ENCODE measurements at regions not wholly inside any gene's neighbourhood (a gene's known extent, or its start where the extent isn't known, plus 50 kb on each side); places are given as distances from the start of the nearest gene placed in this dataset.

- no peak for DNase-seq (ENCODE audit: low read depth in 2 of 2)
These were observed 95.4 kb upstream of the KLHL25 start for GRCh38 chr15:85889956-85890619.

- no peak for DNase-seq (ENCODE audit: low read depth in 2 of 2)
These were observed 95.9 kb upstream of the KLHL25 start for GRCh38 chr15:85890620-85890980.

DNA sequence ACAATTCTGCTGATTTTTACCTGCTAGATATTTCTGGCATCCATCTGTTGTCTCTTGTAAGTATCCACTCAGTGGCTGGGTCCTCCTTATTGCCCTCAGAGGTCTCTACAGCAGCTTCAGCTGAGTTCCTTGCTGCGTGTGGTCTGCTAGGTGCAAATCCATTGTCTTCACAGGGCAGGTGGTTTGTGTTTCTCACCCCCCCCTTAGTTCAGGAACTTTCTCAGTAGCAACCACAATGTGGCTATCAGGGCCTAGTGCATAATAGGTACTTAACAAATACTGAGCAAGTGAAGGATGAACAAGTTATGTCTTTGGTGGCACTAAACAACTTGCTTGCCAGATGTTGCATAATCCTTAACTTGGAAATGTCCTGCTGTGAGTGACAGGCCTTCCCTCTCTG, 96.7 kb upstream of the KLHL25 start:
- no peak for DNase-seq (ENCODE audit: low read depth in 2 of 2)

DNA sequence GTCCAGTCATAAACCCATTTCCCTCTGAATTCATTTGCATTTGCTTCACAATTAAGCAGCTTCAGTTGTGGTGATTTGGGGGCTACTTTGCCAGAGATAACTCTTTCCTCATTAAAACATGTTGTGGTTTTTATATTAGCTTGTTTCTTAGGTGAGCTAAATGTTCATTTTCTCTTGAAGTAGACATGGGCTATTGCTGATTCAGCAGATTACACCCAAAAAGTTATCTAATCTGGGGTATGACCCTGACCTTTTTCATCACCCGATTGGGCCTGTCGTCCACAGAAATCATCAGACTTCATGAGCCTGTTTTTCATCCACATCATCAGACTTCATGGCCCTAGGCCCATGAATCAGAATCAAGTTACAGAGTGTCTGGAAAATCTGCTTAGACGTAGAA, 97.5 kb upstream of the KLHL25 start:
- DNase-seq (ENCODE audit: low read depth in 2 of 2) = no peak

DNA sequence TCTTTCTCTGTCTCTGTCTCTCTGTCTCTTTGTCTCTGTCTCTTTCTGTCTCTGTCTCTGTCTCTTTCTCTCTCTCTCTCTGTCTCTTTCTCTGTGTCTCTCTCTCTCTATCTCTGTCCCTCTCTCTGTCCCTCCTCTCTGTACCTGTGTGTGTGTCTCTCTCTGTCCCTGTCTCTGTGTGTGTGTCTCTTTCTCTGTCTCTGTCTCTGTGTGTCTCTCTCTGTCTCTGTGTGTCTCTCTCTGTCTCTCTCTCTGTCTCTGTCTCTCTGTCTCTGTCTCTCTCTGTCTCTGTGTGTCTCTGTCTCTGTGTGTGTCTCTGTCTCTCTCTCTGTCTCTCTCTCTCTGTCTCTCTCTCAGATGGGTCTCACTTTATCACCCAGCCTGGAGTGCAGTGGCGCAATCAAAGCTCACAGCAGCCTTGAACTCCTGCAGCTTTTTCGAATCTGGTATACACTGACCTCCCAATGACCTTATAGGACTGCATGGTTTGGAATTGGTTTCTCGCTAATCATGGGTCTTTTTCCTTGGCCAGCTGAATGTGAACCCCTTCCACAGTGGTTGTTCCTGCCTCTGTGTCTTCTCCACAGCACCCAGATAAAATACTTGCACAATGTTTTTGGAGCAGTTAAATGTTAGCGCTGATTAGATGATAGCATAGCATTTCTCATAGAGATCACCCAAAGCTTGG, 102.6 kb upstream of the KLHL25 start:
- DNase-seq (ENCODE audit: low read depth in 2 of 2) = no peak

DNA sequence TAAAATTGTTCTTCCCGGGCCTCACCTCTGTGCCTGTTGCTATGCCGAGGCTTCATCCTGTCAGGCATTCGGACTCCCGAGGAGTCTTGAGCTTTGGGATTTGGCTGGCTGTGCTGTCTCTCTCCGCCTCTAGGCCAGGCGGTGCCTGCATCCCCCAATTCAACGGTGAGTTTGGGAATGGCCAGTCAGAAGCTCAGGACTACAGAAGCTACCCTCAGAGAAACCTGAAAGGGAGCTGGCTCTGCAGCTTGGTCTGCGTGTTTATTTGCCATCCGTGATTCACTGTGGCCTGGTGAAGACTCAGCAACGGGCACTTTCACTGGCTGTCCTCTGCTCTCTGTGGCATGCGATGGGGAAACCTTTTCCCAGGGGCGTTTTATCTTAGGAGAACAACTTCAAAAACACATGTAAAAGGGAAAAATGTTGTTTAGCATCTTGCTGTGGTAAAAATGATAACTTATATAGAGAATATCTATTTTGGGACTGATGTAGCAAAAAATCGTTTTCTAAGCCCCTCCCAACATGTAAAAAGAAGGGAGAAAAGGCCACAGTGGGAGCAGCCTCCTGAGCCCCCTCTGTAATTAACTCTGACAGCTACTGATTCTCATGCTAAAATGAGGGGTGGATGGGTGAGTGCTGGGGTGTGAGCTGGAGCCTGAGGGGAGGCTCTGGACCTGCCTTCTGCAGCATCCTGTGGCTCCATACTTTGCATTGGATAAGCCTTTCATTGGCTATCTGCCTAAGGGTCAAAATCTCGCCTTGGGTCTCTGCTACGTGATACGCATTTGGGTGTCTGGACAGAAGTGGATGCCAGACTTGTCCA, 103.4 kb upstream of the KLHL25 start:
- DNase-seq (ENCODE audit: low read depth in 2 of 2) = no peak

DNA sequence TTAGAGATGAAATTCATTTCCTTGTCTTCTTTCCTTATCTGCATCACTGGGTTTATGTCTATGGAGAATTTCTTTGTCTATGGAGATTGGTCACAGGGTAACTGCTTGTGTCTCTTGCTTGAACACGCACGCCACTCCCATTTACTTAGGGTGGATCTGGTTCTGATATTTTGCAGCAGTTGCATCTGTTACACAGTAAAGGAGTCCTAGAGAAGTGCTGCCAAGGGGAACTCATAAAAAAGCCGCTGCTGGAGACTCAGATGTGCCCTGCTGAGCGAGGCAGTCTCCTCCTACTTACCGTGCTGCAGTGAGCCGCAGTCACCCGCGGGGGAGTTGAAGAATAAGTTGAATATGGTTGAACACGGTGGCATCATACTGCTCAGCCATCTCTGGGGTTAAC, 105.2 kb upstream of the KLHL25 start:
- no peak for DNase-seq (ENCODE audit: low read depth in 2 of 2)

- DNase-seq (ENCODE audit: low read depth in 2 of 2) = no peak
These were observed 111.2 kb upstream of the KLHL25 start for GRCh38 chr15:85905751-85906450.

DNA sequence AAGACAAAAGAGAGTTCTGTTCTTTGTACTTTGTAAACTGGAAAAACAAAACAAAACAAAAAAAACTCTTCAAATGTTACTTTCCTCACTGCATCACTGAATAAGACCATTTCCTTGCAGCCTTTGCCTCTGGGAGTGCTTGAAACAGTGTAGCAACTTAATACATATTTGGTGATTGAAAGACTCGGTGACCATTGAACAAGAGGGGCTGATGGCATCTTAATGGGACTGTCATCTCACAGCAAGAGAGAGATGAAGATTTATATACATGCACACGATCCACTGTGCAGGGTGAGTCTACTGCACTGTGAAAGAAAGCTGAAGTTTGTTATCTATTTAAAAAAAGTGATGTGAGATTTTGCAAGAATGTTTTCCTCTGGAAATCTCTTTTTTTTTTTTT, 111.9 kb upstream of the KLHL25 start:
- no peak for DNase-seq (ENCODE audit: low read depth in 2 of 2)

DNA sequence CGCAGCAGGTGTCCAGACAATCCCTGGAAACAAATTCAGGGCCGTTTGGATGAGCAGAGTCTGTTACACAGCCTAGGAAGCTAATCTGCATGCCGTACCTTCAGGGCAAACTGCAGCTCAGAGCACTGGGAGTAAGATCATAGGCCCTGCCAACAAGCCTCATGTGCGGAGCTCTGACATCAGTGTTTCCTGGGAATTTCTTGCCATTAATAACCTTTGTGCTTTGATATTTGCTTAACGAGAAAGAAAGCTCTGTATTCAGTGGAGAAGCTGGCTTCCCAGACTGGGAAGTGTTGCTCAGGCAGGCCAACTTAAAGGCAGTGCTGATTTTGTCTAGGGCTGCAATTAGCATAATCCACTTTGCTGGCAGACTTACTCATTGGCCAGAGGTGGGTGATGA, 116.1 kb upstream of the KLHL25 start:
- DNase-seq (ENCODE audit: low read depth in 2 of 2) = no peak

DNA sequence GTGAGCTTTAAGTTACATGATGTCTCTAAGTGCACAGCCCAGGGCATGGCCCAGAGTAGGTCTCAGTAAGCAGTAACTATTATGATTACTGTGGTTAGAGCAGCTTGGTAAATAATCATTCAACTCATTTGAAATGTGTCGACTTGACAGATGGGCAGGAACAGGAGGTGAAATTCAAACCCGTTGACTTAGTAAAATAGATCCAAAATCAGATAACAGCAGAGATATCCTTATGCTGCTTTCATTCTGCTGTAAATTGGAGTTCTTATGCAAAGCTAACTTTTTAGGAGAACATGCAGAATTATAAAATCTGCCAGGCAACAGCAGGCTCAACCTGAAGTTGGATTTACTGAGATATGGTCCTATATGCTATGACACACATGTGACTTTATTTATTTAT, 118.7 kb upstream of the KLHL25 start:
- DNase-seq (ENCODE audit: low read depth in 2 of 2) = no peak

DNA sequence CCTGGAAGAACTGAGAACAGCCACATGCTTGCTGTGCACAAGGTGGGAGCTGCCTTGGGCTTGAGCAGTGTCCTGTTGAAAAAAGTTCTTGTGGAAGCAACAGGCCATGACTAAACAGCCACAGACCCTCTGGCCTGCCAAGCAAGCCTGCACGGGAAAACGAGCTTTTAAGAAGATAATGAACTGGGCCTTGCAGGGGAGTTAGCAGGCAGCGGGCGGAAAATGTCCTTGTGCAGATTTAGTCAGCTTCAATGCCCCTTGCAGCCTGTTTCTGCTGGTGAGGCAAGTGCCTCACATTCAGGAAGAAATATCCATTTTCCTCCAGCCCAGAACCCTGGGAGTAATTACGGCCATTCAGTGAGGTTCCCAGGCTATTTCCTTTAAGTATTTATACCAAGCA, 126.2 kb upstream of the KLHL25 start:
- no peak for DNase-seq (ENCODE audit: low read depth in 2 of 2)

DNA sequence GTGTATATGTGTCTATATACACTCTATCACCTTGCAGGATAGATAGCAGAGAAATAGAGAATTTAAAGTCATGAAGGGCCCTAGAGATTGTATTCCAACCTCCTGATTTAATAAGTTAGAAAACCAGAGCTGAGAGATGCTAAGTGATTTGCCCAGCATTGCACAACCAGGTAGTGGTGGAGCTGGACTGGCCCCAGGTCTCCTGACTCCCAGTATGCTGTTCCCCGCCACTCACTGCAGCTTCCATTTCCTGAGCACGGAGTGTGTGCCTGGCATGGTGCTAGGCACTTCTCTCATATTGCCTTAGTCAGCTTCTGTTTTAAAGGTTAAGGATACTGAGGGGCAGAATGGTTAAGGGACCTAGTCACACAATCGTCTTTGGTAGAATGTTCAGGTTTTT, 129.4 kb upstream of the KLHL25 start:
- no peak for DNase-seq (ENCODE audit: low read depth in 2 of 2)

DNA sequence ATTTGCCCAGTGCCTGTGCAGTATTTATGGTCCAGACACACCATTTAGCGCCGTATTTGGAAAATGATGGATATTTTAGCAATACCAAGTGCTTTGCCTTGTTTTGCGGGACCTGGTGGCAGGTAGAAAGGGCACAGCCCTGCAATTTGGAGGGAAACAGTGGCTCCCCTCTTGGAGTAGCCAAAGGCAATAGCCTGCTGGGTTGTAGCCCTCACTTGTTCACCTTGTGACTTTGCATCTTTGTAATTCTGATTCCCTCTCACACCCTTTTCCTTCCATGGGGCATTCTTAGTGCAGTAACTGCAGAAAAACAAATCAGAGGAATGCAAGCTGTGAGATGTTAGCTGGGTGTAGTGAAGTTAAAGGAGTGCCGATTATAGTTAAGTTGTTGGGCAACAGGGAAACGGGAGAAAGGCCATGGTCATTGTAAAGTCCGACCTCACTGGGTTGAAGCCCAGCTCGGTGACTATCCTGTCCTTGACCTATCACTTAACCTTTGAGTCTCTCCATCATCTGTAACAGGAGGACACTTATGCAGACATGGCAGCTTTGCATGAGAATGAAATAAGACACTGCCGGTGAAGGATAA, 131.0 kb upstream of the KLHL25 start:
- no peak for DNase-seq (ENCODE audit: low read depth in 2 of 2)

DNA sequence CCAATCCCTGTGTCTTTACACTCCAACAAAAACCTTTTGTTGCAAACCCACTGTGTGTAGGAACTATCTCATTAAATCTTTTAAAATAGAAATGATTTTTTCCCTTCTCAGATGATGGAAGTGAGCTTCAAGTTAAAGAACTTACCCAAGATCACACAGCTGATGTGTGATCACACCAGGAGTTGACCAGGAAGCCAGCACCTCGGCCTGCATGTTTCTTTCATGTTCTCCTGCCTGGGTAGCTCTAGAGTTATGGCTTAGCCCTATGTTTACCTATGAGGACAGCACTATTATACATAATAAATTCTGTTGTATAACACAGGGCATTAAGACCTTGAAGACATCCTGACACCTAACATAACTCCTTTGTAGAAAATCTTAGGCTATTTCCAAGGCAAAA, 132.1 kb upstream of the KLHL25 start:
- DNase-seq (ENCODE audit: low read depth in 2 of 2) = no peak

DNA sequence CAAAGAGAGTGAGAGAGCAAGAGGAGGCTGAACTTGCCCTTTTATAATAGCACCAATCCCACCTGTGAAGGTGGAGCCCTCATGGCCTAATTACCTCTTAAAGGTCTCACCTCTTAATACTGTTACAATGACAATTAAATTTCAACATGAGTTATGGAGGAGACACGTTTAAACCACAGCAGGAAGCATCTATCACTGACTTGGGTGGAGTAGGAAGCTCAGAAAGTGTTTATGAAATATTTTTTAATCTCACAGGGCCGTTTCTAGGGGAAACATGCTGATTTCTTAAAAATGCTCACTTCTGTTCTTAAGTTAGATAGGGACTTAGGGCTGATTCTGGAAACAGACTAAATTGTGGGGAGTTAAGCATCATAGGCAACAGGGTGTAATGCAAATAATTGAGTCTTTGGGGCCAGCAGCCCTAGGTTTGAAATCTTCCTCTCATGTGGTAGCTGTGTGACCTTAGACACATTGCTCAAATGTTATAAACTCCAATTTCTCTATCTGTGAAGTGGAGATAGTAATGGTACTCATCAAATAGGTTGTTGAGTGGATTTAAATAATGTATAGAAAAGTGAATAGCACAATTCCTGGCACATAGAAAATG, 133.3 kb upstream of the KLHL25 start:
- DNase-seq (ENCODE audit: low read depth in 2 of 2) = no peak

- DNase-seq (ENCODE audit: low read depth in 2 of 2) = no peak
These were observed 135.1 kb upstream of the KLHL25 start for GRCh38 chr15:85929786-85930185.

DNA sequence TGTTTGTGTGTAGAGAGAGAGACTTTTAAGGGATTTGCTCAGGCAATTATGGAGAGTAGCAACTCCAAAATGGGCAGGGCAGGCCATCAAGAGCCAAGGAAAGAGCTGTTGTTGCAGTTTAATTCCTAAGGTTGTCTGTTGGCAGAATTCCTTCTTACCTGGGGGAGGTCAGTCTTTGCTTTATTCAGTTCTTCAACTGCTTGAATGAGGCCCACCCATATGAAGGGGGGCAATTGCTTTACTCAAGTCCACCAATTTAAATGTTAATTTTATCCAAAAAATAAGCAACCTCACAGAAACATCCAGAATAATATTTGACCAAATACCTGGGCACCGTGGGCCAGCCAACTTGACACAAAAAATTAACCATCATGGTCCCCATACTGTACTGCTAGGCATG, 137.7 kb upstream of the KLHL25 start:
- no peak for DNase-seq (ENCODE audit: low read depth in 2 of 2)

GRCh38 chr15:85934691-85935090, 140.0 kb upstream of the KLHL25 start:
- DNase-seq (ENCODE audit: low read depth in 2 of 2) = no peak

GRCh38 chr15:85935182-85935581, 140.5 kb upstream of the KLHL25 start:
- DNase-seq (ENCODE audit: low read depth in 2 of 2) = no peak

DNA sequence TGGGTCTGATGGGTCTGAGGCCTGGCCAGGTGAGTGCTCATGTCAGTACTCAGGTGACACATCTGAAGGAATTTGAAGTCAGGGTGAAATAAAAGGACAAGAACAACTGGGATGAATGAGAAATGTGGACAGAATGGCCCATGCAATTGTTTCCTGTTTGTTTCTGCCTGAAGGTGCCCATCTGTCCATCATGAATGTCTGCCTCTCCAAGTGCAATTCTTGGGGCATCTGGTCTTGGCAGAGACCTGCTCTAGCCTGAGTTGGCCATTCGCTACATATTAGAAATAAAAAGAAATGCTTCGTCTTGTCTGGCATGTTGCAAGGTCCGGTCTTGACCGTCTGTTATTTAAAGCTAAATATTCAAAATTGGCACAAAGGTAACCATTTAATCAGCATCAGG, 142.0 kb upstream of the AGBL1 start:
- no peak for DNase-seq (ENCODE audit: low read depth in 2 of 2)

All from stimulated activated CD4-positive, alpha-beta T cell treated with anti-CD3 and anti-CD28 coated beads, Interleukin-12 subunit alpha, Interleukin-12 subunit beta, amount 100 ng/mL, for 24 hours (primary cell).